MM.1S (cell line): ENCODE measurements at regions not wholly inside any gene's neighbourhood (a gene's known extent, or its start where the extent isn't known, plus 50 kb on each side); places are given as distances from the start of the nearest gene placed in this dataset.

Experiments used
- DNase-seq: peaks from one replicate; pipeline ENCODE4 v3.0.0-alpha.2; 2015
- H2AFZ ChIP-seq: fragments of 300-600 bp; sonication (generic); 2 replicates; pipeline ENCODE4 v1.6.0; 2016; ENCODE audit warnings: antibody characterized with exemption, low read length
- H3F3A ChIP-seq: fragments of 300-600 bp; sonication (generic); 2 replicates; pipeline ENCODE4 v1.6.1; 2016; ENCODE audit warnings: mild to moderate bottlenecking, antibody characterized with exemption, low read length, moderate library complexity, mixed read lengths; ENCODE audit not compliant: insufficient read depth
- H3K27ac ChIP-seq: fragments of 300-600 bp; sonication (generic); 2 replicates; pipeline ENCODE4 v1.5.1; 2016; ENCODE audit warnings: mild to moderate bottlenecking, low read length
- H3K27me3 ChIP-seq: fragments of 300-600 bp; sonication (generic); replicated peaks from 2 replicates; pipeline ENCODE4 v1.6.0; 2016; ENCODE audit warnings: low read length; ENCODE audit not compliant: insufficient read depth
- H3K36me3 ChIP-seq: fragments of 300-600 bp; sonication (generic); replicated peaks from 2 replicates; pipeline ENCODE4 v1.6.1; 2016; ENCODE audit warnings: mild to moderate bottlenecking, low read length, mixed read lengths; ENCODE audit not compliant: insufficient read depth
- H3K4me1 ChIP-seq: fragments of 300-600 bp; sonication (generic); 2 replicates; pipeline ENCODE4 v1.6.1; 2016; ENCODE audit warnings: low read length, mixed read lengths
- H3K4me2 ChIP-seq: fragments of 300-600 bp; sonication (generic); 2 replicates; pipeline ENCODE4 v1.6.0; 2016; ENCODE audit warnings: low read depth, low read length
- H3K4me3 ChIP-seq: fragments of 300-600 bp; sonication (generic); 2 replicates; pipeline ENCODE4 v1.5.1; 2016; ENCODE audit warnings: low read length, mixed read lengths
- H3K79me2 ChIP-seq: fragments of 300-600 bp; sonication (generic); 2 replicates; pipeline ENCODE4 v1.6.1; 2016; ENCODE audit warnings: mixed run types, low read length, mixed read lengths
- H3K9ac ChIP-seq: fragments of 300-600 bp; sonication (generic); 2 replicates; pipeline ENCODE4 v1.6.1; 2016; ENCODE audit warnings: low read length, mixed read lengths
- H3K9me2 ChIP-seq: fragments of 300-600 bp; sonication (generic); replicated peaks from 2 replicates; pipeline ENCODE4 v1.6.1; 2016; ENCODE audit warnings: mild to moderate bottlenecking, low read length, mixed read lengths; ENCODE audit not compliant: insufficient read depth
- H3K9me3 ChIP-seq: fragments of 300-600 bp; sonication (generic); replicated peaks from 2 replicates; pipeline ENCODE4 v1.6.1; 2016; ENCODE audit warnings: mild to moderate bottlenecking, low read length, mixed read lengths; ENCODE audit not compliant: insufficient read depth
- H4K20me1 ChIP-seq: fragments of 300-600 bp; sonication (generic); 2 replicates; pipeline ENCODE4 v1.6.1; 2016; ENCODE audit warnings: mild to moderate bottlenecking, low read length, moderate library complexity, mixed read lengths; ENCODE audit not compliant: insufficient read depth
- EZH2 ChIP-seq: fragments of 300-600 bp; sonication (generic); optimal IDR thresholded peaks from 2 replicates; pipeline ENCODE3; 2017; ENCODE audit warnings: low read depth, mild to moderate bottlenecking, antibody characterized with exemption, low read length, mixed read lengths
- EZH2phosphoT487 ChIP-seq: fragments of 300-600 bp; sonication (generic); IDR thresholded peaks from 2 replicates; pipeline ENCODE4 v1.6.1; 2018; ENCODE audit warnings: antibody characterized with exemption, low read length
- TF ChIP-seq, protein P1 (sequence below): fragments of 300-600 bp; sonication (generic); IDR thresholded peaks from 2 replicates; pipeline ENCODE4 v1.5.1; 2016; ENCODE audit warnings: antibody characterized with exemption, low read length, mixed read lengths

DNA sequence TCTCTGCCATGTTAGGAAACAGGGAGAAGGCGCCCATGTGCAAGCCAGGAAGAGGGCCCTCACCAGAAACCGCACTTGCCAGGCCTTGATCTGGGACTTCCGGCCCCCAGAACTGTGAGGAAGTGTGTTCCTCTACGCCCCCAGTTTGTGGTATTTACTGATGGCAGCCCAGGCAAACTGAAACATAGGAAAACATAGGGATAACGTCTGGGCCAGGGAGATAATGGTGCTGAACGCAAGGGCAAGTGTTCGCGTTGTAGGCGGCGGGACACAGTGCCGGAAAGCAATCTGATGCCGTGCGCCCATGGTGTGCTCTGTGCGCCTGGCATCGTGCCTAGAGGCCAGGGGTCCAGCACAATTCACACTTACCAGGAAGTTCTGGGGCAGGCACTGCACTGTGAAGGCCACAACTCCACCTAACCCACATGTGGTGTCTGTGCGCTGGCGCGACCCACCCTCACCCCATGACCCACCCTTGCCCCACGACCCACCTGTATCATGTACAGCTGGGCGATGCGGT is 53.6 kb downstream of the ARL6IP4 start:
- no peaks in the 10 kb centered on the region for H3K36me3 ChIP-seq
- no peak overlapping the region for H2AFZ ChIP-seq
- no peak for TF ChIP-seq EZH2phosphoT487
- no peak for TF ChIP-seq EZH2
- TF ChIP-seq, protein P1, sequence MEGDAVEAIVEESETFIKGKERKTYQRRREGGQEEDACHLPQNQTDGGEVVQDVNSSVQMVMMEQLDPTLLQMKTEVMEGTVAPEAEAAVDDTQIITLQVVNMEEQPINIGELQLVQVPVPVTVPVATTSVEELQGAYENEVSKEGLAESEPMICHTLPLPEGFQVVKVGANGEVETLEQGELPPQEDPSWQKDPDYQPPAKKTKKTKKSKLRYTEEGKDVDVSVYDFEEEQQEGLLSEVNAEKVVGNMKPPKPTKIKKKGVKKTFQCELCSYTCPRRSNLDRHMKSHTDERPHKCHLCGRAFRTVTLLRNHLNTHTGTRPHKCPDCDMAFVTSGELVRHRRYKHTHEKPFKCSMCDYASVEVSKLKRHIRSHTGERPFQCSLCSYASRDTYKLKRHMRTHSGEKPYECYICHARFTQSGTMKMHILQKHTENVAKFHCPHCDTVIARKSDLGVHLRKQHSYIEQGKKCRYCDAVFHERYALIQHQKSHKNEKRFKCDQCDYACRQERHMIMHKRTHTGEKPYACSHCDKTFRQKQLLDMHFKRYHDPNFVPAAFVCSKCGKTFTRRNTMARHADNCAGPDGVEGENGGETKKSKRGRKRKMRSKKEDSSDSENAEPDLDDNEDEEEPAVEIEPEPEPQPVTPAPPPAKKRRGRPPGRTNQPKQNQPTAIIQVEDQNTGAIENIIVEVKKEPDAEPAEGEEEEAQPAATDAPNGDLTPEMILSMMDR = no peak
- no peaks in the 10 kb centered on the region for H4K20me1 ChIP-seq
- H3K27ac ChIP-seq = no peak overlapping the region
- no peak overlapping the region for H3K4me2 ChIP-seq
- no peak overlapping the region for H3K4me3 ChIP-seq
- H3K9ac ChIP-seq = no peak overlapping the region
- H3K9me2 ChIP-seq = no peaks in the 10 kb centered on the region
- no peaks in the 10 kb centered on the region for H3K79me2 ChIP-seq
- no peak for DNase-seq
- no peaks in the 10 kb centered on the region for H3K9me3 ChIP-seq
- H3K27me3 ChIP-seq = no peaks in the 10 kb centered on the region
- H3F3A ChIP-seq = no peaks in the 10 kb centered on the region
- no peaks in the 10 kb centered on the region for H3K4me1 ChIP-seq

DNA sequence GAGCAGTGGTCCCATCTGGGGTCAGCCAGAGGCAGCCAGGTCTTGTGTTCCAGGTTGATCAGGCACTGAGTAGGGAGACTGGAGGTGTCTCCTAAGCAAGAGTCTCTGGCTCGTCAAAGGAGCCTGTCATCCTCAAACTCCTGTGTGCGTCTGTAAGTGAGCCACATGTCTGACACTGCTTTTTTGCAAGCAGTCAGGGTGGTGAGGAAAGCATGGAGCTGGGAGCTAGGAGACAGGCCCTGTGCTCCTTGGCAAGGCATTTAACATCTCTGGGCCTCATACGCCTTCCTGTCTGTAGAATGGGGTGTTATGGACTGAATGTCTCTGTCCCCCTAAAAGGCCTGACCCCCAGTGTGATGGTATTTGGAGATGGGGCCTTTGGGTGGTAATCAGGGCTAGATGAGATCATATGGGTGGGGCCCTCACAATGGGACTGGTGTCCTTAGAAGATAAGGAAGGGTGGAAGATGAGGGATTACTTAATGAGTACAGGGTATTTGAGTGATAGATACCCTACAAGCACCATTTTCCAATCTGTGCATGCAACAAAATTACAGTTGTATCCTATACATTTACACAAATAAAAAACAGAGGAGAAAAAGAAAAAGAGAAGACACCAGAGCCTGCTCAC is 53.0 kb downstream of the ARL6IP4 start:
- no peaks in the 10 kb centered on the region for H3F3A ChIP-seq
- no peaks in the 10 kb centered on the region for H3K4me1 ChIP-seq
- H2AFZ ChIP-seq = no peak overlapping the region
- H3K9me2 ChIP-seq = no peaks in the 10 kb centered on the region
- H3K27ac ChIP-seq = no peak overlapping the region
- H3K36me3 ChIP-seq = no peaks in the 10 kb centered on the region
- no peak for DNase-seq
- no peak overlapping the region for H3K4me2 ChIP-seq
- no peaks in the 10 kb centered on the region for H4K20me1 ChIP-seq
- no peaks in the 10 kb centered on the region for H3K9me3 ChIP-seq
- H3K79me2 ChIP-seq = no peaks in the 10 kb centered on the region
- H3K9ac ChIP-seq = no peak overlapping the region
- H3K4me3 ChIP-seq = no peak overlapping the region
- H3K27me3 ChIP-seq = no peaks in the 10 kb centered on the region
- TF ChIP-seq, protein P1 = no peak

DNA sequence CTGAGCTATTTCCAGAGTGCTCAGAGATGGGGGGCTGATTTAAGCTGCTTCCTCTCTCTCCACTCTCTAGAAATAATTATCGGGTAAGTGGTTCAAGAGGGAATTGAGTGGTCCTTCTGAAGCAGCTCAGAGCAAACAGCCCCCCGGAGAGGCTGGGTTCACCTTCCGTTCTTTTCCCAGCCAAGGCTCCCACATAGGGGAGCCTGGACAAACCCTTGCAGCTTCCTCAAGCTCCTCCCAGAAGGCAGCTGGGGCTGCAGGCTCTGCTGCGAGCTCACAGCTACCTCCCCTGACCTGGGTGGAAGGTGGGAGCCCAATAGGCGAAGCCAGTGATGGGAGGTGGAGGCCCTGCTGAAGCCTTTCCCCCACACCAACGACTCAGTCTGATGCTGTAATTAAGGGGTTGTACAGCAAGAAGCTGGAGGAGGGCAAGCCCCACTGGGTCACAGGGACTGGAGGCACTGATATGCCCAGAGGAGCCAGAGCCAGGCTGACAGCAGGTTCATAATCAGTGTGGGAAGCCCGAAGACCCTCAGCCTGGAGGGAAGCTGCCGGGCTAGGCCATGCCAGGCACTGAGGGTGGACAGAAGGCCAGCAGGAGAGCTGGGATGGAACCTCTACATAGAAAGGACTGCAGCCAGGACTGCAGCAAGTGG is 52.4 kb downstream of the ARL6IP4 start:
- no peak overlapping the region for H3K4me2 ChIP-seq
- no peak overlapping the region for H3K27ac ChIP-seq
- H3K27me3 ChIP-seq = no peaks in the 10 kb centered on the region
- no peaks in the 10 kb centered on the region for H3K79me2 ChIP-seq
- no peaks in the 10 kb centered on the region for H3K9me3 ChIP-seq
- H3K9ac ChIP-seq = no peak overlapping the region
- H3K9me2 ChIP-seq = no peaks in the 10 kb centered on the region
- TF ChIP-seq EZH2 (no peak), EZH2phosphoT487 (no peak)
- TF ChIP-seq, protein P1 = no peak
- no peak for DNase-seq
- no peaks in the 10 kb centered on the region for H3K36me3 ChIP-seq
- no peaks in the 10 kb centered on the region for H4K20me1 ChIP-seq
- no peaks in the 10 kb centered on the region for H3K4me1 ChIP-seq
- no peak overlapping the region for H2AFZ ChIP-seq
- H3F3A ChIP-seq = no peaks in the 10 kb centered on the region
- no peak overlapping the region for H3K4me3 ChIP-seq
